ENCODE measurements at regions not wholly inside any gene's neighbourhood (a gene's known extent, or its start where the extent isn't known, plus 50 kb on each side); places are given as distances from the start of the nearest gene placed in this dataset.

DNA sequence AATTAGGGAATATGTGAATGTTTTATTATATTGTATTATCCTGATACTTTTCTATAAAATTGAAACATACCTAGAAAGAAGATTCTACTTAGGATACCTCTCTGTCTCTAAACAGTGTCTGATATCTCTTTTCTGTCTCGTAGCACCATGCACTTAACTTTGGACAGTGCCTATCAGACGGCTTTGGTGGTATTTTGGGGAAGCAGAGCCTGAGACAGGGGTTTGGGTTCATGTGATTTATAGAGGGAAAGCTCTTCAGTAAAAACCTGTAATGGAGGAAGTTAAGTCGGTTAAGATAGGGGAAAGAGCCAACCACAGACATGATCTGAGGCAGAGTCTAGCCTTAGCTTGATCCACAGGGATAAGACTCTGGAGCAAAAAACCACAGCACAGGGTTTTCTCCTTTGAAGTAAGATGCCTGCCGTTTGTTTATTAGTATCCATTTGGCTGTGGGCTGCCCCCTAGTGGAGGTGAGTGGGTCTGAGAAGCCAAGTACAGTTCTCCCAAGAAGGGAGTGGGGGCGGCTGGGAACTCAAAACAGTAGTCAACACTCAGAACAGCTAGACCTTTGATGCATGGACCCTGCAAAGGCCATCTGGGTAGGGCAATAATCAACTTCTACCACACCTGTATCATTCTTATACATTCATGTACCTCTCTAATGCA lies 141.2 kb upstream of the ASTN2 start:
- H3K27ac Mint-ChIP-seq: no peak overlapping the region

More for the DNA sequence above, 141.2 kb upstream of the ASTN2 start:
- Histone ChIP-seq H3K4me2 (no peak overlapping the region), H2AFZ (no peak overlapping the region), H4K20me1 (replicated peaks; ENCODE audit: insufficient read depth) (no peaks in the 10 kb centered on the region), H3K27ac (ENCODE audit: low read depth) (no peak overlapping the region), H3K79me2 (replicated peaks; ENCODE audit: insufficient read depth) (no peaks in the 10 kb centered on the region), H3F3A (replicated peaks; ENCODE audit: low read depth) (no peaks in the 10 kb centered on the region), H3K4me3 (no peak overlapping the region), H3K27me3 (ENCODE audit: insufficient read depth) (no peaks in the 10 kb centered on the region), H3K4me1 (ENCODE audit: insufficient read depth) (no peaks in the 10 kb centered on the region), H3K36me3 (ENCODE audit: insufficient read depth) (no peaks in the 10 kb centered on the region), H3K9me2 (ENCODE audit: insufficient read depth) (peaks cover 2% of the 10 kb centered on the region; the same call in 1 of the 2 replicates)
- Mint-ChIP-seq H3K4me1 (no peaks in the 10 kb centered on the region), H3K4me3 (no peak overlapping the region), H3K36me3 (ENCODE audit: low read depth) (no peaks in the 10 kb centered on the region), H3K9me3 (no peaks in the 10 kb centered on the region), H3K27me3 (ENCODE audit: insufficient read depth, low read depth, poor library complexity) (no peaks in the 10 kb centered on the region)
- TF ChIP-seq, protein P1, sequence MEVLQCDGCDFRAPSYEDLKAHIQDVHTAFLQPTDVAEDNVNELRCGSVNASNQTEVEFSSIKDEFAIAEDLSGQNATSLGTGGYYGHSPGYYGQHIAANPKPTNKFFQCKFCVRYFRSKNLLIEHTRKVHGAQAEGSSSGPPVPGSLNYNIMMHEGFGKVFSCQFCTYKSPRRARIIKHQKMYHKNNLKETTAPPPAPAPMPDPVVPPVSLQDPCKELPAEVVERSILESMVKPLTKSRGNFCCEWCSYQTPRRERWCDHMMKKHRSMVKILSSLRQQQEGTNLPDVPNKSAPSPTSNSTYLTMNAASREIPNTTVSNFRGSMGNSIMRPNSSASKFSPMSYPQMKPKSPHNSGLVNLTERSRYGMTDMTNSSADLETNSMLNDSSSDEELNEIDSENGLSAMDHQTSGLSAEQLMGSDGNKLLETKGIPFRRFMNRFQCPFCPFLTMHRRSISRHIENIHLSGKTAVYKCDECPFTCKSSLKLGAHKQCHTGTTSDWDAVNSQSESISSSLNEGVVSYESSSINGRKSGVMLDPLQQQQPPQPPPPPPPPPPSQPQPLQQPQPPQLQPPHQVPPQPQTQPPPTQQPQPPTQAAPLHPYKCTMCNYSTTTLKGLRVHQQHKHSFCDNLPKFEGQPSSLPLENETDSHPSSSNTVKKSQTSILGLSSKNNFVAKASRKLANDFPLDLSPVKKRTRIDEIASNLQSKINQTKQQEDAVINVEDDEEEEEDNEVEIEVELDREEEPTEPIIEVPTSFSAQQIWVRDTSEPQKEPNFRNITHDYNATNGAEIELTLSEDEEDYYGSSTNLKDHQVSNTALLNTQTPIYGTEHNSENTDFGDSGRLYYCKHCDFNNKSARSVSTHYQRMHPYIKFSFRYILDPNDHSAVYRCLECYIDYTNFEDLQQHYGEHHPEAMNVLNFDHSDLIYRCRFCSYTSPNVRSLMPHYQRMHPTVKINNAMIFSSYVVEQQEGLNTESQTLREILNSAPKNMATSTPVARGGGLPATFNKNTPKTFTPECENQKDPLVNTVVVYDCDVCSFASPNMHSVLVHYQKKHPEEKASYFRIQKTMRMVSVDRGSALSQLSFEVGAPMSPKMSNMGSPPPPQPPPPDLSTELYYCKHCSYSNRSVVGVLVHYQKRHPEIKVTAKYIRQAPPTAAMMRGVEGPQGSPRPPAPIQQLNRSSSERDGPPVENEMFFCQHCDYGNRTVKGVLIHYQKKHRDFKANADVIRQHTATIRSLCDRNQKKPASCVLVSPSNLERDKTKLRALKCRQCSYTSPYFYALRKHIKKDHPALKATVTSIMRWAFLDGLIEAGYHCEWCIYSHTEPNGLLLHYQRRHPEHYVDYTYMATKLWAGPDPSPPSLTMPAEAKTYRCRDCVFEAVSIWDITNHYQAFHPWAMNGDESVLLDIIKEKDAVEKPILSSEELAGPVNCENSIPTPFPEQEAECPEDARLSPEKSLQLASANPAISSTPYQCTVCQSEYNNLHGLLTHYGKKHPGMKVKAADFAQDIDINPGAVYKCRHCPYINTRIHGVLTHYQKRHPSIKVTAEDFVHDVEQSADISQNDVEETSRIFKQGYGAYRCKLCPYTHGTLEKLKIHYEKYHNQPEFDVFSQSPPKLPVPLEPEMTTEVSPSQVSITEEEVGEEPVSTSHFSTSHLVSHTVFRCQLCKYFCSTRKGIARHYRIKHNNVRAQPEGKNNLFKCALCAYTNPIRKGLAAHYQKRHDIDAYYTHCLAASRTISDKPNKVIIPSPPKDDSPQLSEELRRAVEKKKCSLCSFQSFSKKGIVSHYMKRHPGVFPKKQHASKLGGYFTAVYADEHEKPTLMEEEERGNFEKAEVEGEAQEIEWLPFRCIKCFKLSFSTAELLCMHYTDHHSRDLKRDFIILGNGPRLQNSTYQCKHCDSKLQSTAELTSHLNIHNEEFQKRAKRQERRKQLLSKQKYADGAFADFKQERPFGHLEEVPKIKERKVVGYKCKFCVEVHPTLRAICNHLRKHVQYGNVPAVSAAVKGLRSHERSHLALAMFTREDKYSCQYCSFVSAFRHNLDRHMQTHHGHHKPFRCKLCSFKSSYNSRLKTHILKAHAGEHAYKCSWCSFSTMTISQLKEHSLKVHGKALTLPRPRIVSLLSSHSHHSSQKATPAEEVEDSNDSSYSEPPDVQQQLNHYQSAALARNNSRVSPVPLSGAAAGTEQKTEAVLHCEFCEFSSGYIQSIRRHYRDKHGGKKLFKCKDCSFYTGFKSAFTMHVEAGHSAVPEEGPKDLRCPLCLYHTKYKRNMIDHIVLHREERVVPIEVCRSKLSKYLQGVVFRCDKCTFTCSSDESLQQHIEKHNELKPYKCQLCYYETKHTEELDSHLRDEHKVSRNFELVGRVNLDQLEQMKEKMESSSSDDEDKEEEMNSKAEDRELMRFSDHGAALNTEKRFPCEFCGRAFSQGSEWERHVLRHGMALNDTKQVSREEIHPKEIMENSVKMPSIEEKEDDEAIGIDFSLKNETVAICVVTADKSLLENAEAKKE (CRISPR knock-in tag; IDR thresholded peaks at IDR 0.05): no peak
- TF ChIP-seq, protein P2, sequence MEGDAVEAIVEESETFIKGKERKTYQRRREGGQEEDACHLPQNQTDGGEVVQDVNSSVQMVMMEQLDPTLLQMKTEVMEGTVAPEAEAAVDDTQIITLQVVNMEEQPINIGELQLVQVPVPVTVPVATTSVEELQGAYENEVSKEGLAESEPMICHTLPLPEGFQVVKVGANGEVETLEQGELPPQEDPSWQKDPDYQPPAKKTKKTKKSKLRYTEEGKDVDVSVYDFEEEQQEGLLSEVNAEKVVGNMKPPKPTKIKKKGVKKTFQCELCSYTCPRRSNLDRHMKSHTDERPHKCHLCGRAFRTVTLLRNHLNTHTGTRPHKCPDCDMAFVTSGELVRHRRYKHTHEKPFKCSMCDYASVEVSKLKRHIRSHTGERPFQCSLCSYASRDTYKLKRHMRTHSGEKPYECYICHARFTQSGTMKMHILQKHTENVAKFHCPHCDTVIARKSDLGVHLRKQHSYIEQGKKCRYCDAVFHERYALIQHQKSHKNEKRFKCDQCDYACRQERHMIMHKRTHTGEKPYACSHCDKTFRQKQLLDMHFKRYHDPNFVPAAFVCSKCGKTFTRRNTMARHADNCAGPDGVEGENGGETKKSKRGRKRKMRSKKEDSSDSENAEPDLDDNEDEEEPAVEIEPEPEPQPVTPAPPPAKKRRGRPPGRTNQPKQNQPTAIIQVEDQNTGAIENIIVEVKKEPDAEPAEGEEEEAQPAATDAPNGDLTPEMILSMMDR (conservative IDR thresholded peaks at IDR 0.05; ENCODE audit: low read depth in 2 of 2): peak; percentile 77 to 83
- TF ChIP-seq CREB1 (CRISPR knock-in tag; IDR thresholded peaks at IDR 0.05; ENCODE audit: low read depth) (no peak), NANOG (IDR thresholded peaks at IDR 0.05; ENCODE audit: borderline replicate concordance) (no peak), EZH2 (IDR thresholded peaks at IDR 0.05; ENCODE audit: low read depth, unreplicated experiment) (no peak), ZNF331 (CRISPR knock-in tag; IDR thresholded peaks at IDR 0.05; ENCODE audit: low read depth) (peak; percentile 24; the same call in 1 of the 2 replicates), JUNB (IDR thresholded peaks at IDR 0.05; ENCODE audit: unreplicated experiment) (no peak), EZH2phosphoT487 (IDR thresholded peaks at IDR 0.05; ENCODE audit: unreplicated experiment) (no peak), POLR2AphosphoS5 (IDR thresholded peaks at IDR 0.05; ENCODE audit: low read depth) (no peak)
- TF ChIP-seq, protein P3, sequence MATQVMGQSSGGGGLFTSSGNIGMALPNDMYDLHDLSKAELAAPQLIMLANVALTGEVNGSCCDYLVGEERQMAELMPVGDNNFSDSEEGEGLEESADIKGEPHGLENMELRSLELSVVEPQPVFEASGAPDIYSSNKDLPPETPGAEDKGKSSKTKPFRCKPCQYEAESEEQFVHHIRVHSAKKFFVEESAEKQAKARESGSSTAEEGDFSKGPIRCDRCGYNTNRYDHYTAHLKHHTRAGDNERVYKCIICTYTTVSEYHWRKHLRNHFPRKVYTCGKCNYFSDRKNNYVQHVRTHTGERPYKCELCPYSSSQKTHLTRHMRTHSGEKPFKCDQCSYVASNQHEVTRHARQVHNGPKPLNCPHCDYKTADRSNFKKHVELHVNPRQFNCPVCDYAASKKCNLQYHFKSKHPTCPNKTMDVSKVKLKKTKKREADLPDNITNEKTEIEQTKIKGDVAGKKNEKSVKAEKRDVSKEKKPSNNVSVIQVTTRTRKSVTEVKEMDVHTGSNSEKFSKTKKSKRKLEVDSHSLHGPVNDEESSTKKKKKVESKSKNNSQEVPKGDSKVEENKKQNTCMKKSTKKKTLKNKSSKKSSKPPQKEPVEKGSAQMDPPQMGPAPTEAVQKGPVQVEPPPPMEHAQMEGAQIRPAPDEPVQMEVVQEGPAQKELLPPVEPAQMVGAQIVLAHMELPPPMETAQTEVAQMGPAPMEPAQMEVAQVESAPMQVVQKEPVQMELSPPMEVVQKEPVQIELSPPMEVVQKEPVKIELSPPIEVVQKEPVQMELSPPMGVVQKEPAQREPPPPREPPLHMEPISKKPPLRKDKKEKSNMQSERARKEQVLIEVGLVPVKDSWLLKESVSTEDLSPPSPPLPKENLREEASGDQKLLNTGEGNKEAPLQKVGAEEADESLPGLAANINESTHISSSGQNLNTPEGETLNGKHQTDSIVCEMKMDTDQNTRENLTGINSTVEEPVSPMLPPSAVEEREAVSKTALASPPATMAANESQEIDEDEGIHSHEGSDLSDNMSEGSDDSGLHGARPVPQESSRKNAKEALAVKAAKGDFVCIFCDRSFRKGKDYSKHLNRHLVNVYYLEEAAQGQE (IDR thresholded peaks at IDR 0.05; ENCODE audit: unreplicated experiment): no peak
- DNase-seq (ENCODE audit: low spot score) (peak; percentile 91), ATAC-seq (peak; percentile 93)
